Esophagus muscularis mucosa (tissue), 4 donors: ENCODE measurements at regions not wholly inside any gene's neighbourhood (a gene's known extent, or its start where the extent isn't known, plus 50 kb on each side); places are given as distances from the start of the nearest gene placed in this dataset.

Experiments used
- CTCF ChIP-seq, 3 experiments: fragments of 200-600 bp in 2 of 3; fragments of 450-650 bp in 1 of 3; sonication (generic) in 2 of 3; IDR thresholded peaks; one replicate each; pipeline ENCODE4 v1.5.1; 2017 to 2019; ENCODE audit warnings: antibody characterized with exemption in 3 of 3, mild to moderate bottlenecking in 2 of 3, moderate library complexity in 1 of 3
- EP300 ChIP-seq: sonication (generic); formaldehyde crosslinking; IDR thresholded peaks from one replicate; pipeline ENCODE4 v1.6.1; 2017; ENCODE audit warnings: antibody characterized with exemption
- POLR2AphosphoS5 ChIP-seq, 2 donors: sonication (generic); formaldehyde crosslinking; IDR thresholded peaks; one replicate each; pipeline ENCODE4 v1.6.1; 2017; ENCODE audit warnings: antibody characterized with exemption in 2 of 2

GRCh38 chr2:56505885-56506284 lies 322.1 kb downstream of the CCDC85A start:
- TF ChIP-seq CTCF (IDR thresholded peaks at IDR 0.05) = no peak
- TF ChIP-seq EP300 = no peak
- TF ChIP-seq POLR2AphosphoS5 (IDR thresholded peaks at IDR 0.05) = no peak
